HG02571 (cell line): ENCODE measurements at regions not wholly inside any gene's neighbourhood (a gene's known extent, or its start where the extent isn't known, plus 50 kb on each side); places are given as distances from the start of the nearest gene placed in this dataset.
A peak's percentile ranks its signal among the peaks of the same experiment; 100 is the strongest.

ENCODE experiments used
- ATAC-seq: cut with Tn5 transposase; IDR thresholded peaks from one replicate; pipeline ENCODE4 v1.9.1; 2021; ENCODE audit warnings: mild to moderate bottlenecking, moderate library complexity; ENCODE audit not compliant: unreplicated experiment

DNA sequence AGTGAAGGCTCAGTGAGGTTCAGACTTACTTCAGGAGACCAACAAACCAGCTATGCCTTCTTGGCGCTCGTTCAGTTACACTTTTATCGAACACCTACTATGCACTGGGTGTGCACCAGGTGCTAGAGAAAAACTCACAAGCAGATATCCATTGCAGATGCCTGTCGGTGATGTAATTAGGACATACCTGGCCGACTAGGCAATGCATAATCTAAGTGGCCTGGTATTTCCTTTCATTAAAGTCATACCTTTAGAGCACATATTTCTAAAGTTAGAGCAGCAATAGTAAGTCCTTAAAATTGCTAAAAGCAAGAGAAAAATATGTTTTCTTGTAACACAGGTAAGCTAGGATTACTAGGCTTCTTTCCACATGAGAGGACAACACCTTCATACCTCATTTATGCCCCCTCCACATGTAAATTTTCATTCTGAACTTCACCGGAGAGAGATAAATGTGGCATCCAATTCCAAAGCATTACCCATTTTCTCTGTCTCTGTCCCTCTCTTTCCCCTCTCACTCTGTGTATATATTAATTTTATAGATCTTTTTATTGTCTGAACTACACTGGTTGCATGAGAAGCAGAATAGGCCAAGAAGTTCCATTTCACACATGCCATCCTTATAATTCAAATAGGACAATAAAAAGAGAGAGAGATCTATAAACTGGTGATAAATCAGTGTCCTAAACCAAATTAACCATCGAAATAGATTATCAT lies 242.2 kb downstream of the SPTSSA start:
- ATAC-seq: no peak

DNA sequence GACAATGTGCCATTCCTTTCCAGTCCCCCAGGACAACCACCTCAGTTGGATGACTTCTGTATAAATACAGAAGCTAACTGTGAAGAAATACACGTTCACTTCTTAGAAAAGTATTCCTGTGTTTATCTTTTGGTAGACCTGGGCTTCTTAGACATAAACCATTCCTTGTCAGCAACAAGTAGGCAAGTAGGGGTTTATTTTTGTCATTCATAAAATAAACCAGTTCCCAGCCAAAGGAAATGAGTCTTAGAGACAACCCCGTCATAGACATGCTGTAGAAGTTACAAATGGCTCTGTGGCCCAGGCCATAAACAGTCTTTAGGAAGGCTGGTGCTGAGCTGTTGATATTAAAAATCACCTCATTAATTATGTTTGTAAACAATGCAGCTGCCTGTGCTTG lies 243.2 kb downstream of the SPTSSA start:
- ATAC-seq: no peak

DNA sequence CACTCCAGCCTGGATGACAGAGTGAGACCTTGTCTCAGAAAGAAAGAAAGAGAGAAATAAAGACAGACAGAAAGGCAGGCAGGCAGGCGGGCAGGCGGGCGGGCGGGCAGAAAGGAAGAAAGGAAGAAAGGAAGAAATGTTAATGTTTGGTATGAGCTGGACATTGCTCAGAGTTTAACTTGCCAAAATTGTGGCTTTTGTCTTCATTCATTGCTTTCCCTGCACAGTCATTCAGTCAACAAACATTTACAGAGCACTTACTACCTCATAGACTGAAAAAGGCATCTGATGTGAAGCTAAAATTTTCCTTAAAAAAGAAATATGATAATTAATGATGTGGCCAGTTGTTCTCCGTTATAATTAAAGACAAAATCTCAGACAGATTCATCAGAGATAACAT lies 247.1 kb downstream of the SPTSSA start:
- ATAC-seq: no peak

DNA sequence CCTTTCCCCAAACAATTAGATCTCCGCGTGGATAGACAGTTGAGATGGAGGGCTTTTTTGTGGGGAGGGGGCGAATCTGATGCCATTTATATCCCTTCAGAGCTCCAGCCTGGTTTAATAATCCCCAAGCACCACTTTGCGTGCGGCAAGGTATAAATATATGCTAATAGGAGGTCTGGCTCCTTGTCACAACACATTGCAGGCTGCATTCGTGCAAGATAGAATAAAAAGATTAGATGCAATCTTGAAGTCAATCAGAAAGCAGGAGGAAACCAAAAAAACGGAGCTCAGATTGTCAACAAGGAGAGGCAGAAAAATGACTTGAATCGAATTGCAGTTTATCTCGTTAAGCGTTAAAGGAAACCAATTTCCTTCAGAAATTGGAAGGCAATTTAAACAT lies 248.7 kb downstream of the SPTSSA start:
- ATAC-seq: no peak

GRCh38 chr14:34212172-34212929 lies 249.7 kb downstream of the SPTSSA start:
- ATAC-seq: no peak

DNA sequence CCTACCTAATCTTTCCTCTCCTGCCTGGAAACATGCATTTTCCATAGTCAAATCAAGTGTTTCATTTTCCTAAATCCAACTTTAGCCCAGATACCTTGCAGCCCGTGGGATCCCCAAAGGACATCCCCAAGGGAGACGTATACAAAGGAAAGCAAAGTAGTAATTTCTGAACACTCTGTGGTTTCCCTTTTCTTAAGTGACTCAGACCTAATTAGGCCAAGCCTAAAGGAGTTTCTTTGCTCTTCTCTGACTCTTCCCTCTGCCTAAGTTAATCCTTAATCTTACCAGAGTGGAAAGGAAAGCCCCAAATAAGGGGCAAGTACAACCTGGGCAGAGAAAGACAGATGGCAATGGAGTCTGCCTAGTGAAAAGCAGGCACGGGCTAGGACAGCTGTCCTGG lies 250.3 kb downstream of the SPTSSA start:
- ATAC-seq: peak; percentile 69

GRCh38 chr14:34208532-34208931 lies 253.5 kb downstream of the SPTSSA start:
- ATAC-seq: no peak

DNA sequence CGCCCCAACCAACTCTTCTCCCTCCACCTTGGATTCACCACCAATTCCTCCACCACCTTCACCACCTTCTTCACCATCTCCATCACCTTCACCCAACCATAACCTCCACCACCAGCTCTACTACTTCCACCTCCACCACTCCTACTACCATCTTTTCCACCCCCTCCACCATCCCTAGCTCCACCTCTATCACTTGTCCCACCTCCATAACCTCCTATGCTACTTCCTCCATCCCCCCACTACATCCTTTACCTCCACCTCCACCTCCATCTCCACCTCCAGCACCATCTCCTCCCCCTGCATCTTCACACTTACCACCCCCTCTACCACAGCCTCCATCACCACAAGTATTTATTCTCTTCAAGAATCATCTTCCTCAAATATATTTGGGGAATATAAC lies 254.9 kb upstream of the EGLN3 start:
- no peak for ATAC-seq

DNA sequence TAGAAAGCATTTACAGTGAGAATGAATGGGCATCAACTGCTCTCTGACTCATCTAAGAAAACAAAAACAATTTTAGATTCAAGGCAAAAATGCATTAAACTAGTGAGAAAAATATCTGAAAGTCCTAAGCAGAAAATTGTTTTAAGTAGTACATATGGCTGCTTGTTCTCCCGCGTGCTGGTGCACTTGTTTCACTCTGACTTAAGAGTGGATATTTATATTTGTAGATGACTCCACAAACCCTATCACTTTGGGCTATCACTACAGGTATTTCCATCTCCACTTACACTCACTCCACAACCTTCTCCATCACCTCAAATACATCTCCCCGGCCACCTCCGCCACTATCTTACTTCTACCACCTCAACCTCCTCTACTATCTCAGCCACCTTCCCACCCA lies 253.9 kb upstream of the EGLN3 start:
- no peak for ATAC-seq

DNA sequence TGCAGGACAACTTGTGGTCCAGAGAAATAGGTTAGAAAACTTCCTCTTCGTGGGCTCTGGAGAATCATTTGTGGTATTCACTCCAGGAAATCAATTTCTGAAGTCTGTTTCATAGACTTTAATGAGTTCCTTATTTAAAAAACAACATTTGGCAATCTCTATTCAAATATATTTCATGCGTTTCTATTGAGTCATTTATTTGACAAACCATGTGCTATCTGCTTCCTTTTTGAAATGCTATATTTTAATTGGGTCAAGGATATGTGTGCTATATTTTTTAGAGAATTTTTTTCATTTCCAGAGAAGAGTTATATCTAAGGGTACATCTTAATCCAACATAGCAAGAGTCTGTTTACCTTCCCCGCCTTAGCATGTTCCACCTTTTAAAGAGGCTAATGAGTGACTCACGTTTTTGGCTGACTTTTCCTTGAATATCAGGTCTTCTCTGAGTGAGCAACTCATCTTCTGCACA lies 252.4 kb upstream of the EGLN3 start:
- ATAC-seq: no peak

DNA sequence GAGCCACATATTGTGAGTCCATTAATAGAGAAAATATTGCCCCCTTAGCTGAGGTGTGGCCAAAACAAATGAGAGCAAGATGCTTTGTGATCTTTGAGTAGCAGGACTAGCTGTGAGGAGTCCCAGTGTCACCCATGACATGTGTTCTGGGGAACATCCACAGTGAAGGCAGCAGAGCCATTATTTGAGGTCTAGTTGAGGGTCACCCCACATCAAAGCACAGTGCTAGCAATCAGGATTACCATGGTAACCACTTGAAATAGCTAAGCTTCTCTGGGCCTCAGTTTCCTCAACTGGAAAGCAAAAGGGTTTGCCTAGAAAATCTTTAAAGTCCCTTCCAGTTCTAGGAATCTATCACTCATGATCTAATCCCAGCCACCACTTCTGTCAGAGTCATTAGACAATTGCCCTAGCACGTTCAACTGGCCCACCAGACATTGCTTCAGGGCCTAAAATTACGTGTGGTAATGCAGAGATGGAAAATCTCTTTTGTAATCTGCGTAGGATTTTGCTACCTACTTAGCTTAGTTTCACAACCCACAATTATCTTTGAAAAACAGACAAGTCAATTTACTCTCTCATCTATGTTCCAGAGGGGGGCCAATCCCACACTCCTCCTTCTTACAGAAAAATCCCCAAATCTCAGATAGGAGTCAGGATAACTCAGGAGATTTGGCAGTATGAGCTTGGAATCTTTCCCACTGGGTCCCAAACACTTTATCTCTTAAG lies 251.2 kb upstream of the EGLN3 start:
- ATAC-seq: no peak

DNA sequence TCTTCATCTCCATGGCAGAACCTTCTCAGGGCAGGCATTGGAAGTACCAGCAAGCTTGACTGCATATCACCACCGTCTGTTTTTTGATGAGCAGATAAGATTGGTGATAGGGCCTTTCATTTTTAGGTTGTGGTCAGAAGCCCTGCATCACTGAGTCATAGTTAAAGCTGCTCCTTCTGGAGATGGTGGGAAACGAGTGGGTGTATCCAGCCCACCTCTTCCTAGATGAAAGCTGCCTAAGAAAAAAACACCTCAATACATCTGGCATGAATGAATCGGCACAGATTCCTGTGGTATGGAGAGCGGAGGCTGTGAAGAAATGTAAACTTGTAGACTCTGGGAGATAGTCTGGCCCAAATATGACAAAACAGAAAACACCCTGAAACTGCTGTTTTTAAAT lies 248.7 kb upstream of the EGLN3 start:
- no peak for ATAC-seq

DNA sequence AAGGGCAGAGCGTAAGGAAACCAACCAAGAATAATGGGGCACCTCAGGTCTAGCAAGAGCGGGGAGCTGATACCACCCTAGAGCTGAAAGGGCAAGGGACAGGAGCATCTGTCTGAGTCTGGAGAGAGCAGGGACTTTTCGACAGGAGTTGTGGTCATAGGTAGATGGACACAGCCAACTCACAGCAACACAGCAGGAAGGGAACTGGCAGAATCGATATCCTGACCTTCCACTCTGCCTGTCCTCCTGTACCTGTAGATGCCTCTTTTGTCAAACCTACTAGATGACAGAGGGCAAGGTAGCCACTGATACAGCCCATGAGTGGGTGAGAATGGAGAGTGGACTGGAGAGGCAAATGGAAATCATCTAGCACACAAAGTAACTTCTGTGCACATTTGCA lies 247.2 kb upstream of the EGLN3 start:
- ATAC-seq: no peak

- ATAC-seq: no peak
Measured at GRCh38 chr14:34195964-34196363, 245.1 kb upstream of the EGLN3 start.

GRCh38 chr14:34190717-34191116 lies 239.8 kb upstream of the EGLN3 start:
- no peak for ATAC-seq

- no peak for ATAC-seq
Measured at GRCh38 chr14:34189866-34190265, 239.0 kb upstream of the EGLN3 start.

- ATAC-seq: no peak
Measured at GRCh38 chr14:34187519-34188044, 236.7 kb upstream of the EGLN3 start.

- no peak for ATAC-seq
Measured at GRCh38 chr14:34187061-34187460, 236.2 kb upstream of the EGLN3 start.

- ATAC-seq: no peak
Measured at GRCh38 chr14:34184126-34184525, 233.3 kb upstream of the EGLN3 start.

DNA sequence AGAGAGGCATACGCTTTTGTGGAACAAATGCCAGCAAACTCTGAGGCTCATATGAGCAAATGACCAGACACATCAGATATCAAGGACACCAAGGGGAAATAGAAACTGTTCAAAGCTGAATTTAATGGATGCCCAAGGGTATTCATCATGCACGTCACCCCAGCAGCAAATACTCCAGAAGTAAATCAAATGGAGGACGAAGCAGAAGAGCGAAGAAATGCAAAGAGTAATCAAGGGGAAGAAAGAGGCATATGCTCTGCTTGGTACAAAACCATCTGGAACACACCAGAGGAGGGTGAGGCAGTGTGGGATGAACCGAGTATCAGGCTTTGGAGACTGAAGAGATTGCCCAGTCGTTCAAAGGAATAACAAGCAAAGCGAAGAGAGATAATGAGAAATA lies 232.6 kb upstream of the EGLN3 start:
- no peak for ATAC-seq

DNA sequence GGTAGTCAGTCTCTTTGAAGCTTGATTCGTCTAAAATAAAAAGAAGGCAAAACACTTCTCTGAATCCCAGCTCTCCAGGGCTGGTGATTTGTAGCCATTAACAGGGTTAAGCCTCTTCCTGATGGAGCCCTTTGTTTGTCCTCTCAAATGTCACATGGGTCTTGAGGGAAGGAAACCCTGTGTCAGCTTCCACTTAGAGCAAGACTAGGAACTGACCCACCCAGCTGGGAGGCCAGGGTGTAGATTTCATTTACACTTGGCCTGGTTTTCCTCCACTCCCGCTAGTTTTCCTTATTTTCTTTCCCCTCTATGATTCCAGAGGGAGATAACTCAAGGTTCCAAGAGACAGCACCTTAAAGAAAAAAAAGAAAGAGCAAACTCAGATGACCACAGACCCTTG lies 230.5 kb upstream of the EGLN3 start:
- ATAC-seq: no peak

DNA sequence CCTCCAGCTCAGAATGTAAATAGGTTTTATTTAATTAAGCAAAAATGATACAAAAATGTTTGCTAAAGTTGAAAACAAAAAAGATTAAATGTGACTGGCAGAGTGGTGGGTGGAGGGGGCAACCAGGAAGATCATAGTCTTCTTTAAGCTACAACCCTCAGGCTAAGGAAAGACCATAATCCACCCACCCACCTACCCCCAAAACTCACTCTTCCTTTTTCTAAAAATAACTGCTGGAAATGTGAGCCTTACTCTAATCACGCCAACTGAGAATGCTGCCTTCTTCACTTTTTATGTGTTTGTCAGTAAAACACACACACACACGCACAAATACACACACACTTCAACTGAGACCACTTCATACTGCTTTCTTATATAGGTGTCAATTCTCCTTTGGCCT lies 230.0 kb upstream of the EGLN3 start:
- no peak for ATAC-seq
